ENCODE measurements at regions not wholly inside any gene's neighbourhood (a gene's known extent, or its start where the extent isn't known, plus 50 kb on each side); places are given as distances from the start of the nearest gene placed in this dataset.

GRCh38 chr10:3255075-3255474, 82.5 kb upstream of the PITRM1 start:
- TF ChIP-seq GATA3 (IDR thresholded peaks at IDR 0.05; ENCODE audit: low read depth, low read length) (no peak), GATA2 (IDR thresholded peaks at IDR 0.05; ENCODE audit: low read depth, low read length) (no peak)

GRCh38 chr10:3251172-3251571, 78.6 kb upstream of the PITRM1 start:
- TF ChIP-seq GATA3 (IDR thresholded peaks at IDR 0.05; ENCODE audit: low read depth, low read length) (no peak), GATA2 (IDR thresholded peaks at IDR 0.05; ENCODE audit: low read depth, low read length) (no peak)

- TF ChIP-seq GATA3 (IDR thresholded peaks at IDR 0.05; ENCODE audit: low read depth, low read length) (no peak), GATA2 (IDR thresholded peaks at IDR 0.05; ENCODE audit: low read depth, low read length) (no peak)
These were observed 76.8 kb upstream of the PITRM1 start for GRCh38 chr10:3249307-3249889.

- TF ChIP-seq GATA3 (IDR thresholded peaks at IDR 0.05; ENCODE audit: low read depth, low read length) (no peak), GATA2 (IDR thresholded peaks at IDR 0.05; ENCODE audit: low read depth, low read length) (no peak)
These were observed 76.1 kb upstream of the PITRM1 start for GRCh38 chr10:3248526-3249306.

GRCh38 chr10:3245395-3245794, 72.8 kb upstream of the PITRM1 start:
- TF ChIP-seq GATA2 (IDR thresholded peaks at IDR 0.05; ENCODE audit: low read depth, low read length) (no peak), GATA3 (IDR thresholded peaks at IDR 0.05; ENCODE audit: low read depth, low read length) (no peak)

GRCh38 chr10:3241967-3242650, 69.5 kb upstream of the PITRM1 start:
- TF ChIP-seq GATA2 (IDR thresholded peaks at IDR 0.05; ENCODE audit: low read depth, low read length), result no peak
- TF ChIP-seq GATA3 (IDR thresholded peaks at IDR 0.05; ENCODE audit: low read depth, low read length), result no peak

- TF ChIP-seq GATA2 (IDR thresholded peaks at IDR 0.05; ENCODE audit: low read depth, low read length), result no peak
- no peak for TF ChIP-seq GATA3 (IDR thresholded peaks at IDR 0.05; ENCODE audit: low read depth, low read length)
These were observed 68.8 kb upstream of the PITRM1 start for GRCh38 chr10:3241274-3241921.

- TF ChIP-seq GATA3 (IDR thresholded peaks at IDR 0.05; ENCODE audit: low read depth, low read length), result no peak
- no peak for TF ChIP-seq GATA2 (IDR thresholded peaks at IDR 0.05; ENCODE audit: low read depth, low read length)
These were observed 67.6 kb upstream of the PITRM1 start for GRCh38 chr10:3239920-3240894.

- no peak for TF ChIP-seq GATA2 (IDR thresholded peaks at IDR 0.05; ENCODE audit: low read depth, low read length)
- no peak for TF ChIP-seq GATA3 (IDR thresholded peaks at IDR 0.05; ENCODE audit: low read depth, low read length)
These were observed 66.7 kb upstream of the PITRM1 start for GRCh38 chr10:3239066-3239919.

GRCh38 chr10:3238115-3238871, 65.7 kb upstream of the PITRM1 start:
- TF ChIP-seq GATA2 (IDR thresholded peaks at IDR 0.05; ENCODE audit: low read depth, low read length), result no peak
- TF ChIP-seq GATA3 (IDR thresholded peaks at IDR 0.05; ENCODE audit: low read depth, low read length), result no peak

- TF ChIP-seq GATA2 (IDR thresholded peaks at IDR 0.05; ENCODE audit: low read depth, low read length) (no peak), GATA3 (IDR thresholded peaks at IDR 0.05; ENCODE audit: low read depth, low read length) (no peak)
These were observed 64.9 kb upstream of the PITRM1 start for GRCh38 chr10:3237530-3237929.

Measured in SH-SY5Y (cell line).